Left ventricle myocardium inferior (tissue), 1 donor: ENCODE measurements at regions not wholly inside any gene's neighbourhood (a gene's known extent, or its start where the extent isn't known, plus 50 kb on each side); places are given as distances from the start of the nearest gene placed in this dataset.

Experiments
- DNase-seq: peaks from one replicate; pipeline ENCODE4 v3.0.0-alpha.2; 2020
- H3K27ac ChIP-seq: fragments of 200-600 bp; replicated peaks from 2 replicates; pipeline ENCODE4 v1.8.0; 2021
- H3K27me3 ChIP-seq: fragments of 200-600 bp; 2 replicates; pipeline ENCODE4 v1.8.0; 2021; ENCODE audit warnings: low read depth
- H3K36me3 ChIP-seq: fragments of 200-600 bp; 2 replicates; pipeline ENCODE4 v1.8.0; 2021
- H3K4me1 ChIP-seq: fragments of 200-600 bp; 2 replicates; pipeline ENCODE4 v1.8.0; 2021
- H3K4me3 ChIP-seq: fragments of 200-600 bp; 2 replicates; pipeline ENCODE4 v1.8.0; 2021; ENCODE audit warnings: mild to moderate bottlenecking, moderate library complexity
- H3K9me3 ChIP-seq: fragments of 200-600 bp; replicated peaks from 2 replicates; pipeline ENCODE4 v1.8.0; 2021
- intact Hi-C: fragments of 100-400 bp; cut with micrococcal nuclease; formaldehyde crosslinking; loops from one replicate; pipeline ENCODE4 v1.11.0; 2022
- TF ChIP-seq, protein P1 (sequence below): fragments of 200-600 bp; IDR thresholded peaks from 2 replicates; pipeline ENCODE4 v1.8.0; 2021; ENCODE audit warnings: antibody characterized with exemption, mild to moderate bottlenecking, borderline replicate concordance
- donor health status: DM: no; HTN: yes; CAD: no; lungs with severe emphysema.

GRCh38 chr4:54556587-54556986, 101.2 kb upstream of the KIT start:
- no peak overlapping the region for H3K4me3 ChIP-seq
- no peaks in the 10 kb centered on the region for H3K36me3 ChIP-seq
- H3K4me1 ChIP-seq = no peaks in the 10 kb centered on the region
- no peaks in the 10 kb centered on the region for H3K9me3 ChIP-seq
- no peaks in the 10 kb centered on the region for H3K27me3 ChIP-seq
- no peak overlapping the region for H3K27ac ChIP-seq
- no peak for DNase-seq
- TF ChIP-seq, protein P1, sequence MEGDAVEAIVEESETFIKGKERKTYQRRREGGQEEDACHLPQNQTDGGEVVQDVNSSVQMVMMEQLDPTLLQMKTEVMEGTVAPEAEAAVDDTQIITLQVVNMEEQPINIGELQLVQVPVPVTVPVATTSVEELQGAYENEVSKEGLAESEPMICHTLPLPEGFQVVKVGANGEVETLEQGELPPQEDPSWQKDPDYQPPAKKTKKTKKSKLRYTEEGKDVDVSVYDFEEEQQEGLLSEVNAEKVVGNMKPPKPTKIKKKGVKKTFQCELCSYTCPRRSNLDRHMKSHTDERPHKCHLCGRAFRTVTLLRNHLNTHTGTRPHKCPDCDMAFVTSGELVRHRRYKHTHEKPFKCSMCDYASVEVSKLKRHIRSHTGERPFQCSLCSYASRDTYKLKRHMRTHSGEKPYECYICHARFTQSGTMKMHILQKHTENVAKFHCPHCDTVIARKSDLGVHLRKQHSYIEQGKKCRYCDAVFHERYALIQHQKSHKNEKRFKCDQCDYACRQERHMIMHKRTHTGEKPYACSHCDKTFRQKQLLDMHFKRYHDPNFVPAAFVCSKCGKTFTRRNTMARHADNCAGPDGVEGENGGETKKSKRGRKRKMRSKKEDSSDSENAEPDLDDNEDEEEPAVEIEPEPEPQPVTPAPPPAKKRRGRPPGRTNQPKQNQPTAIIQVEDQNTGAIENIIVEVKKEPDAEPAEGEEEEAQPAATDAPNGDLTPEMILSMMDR = no peak
- intact Hi-C loops = no loop called here

DNA sequence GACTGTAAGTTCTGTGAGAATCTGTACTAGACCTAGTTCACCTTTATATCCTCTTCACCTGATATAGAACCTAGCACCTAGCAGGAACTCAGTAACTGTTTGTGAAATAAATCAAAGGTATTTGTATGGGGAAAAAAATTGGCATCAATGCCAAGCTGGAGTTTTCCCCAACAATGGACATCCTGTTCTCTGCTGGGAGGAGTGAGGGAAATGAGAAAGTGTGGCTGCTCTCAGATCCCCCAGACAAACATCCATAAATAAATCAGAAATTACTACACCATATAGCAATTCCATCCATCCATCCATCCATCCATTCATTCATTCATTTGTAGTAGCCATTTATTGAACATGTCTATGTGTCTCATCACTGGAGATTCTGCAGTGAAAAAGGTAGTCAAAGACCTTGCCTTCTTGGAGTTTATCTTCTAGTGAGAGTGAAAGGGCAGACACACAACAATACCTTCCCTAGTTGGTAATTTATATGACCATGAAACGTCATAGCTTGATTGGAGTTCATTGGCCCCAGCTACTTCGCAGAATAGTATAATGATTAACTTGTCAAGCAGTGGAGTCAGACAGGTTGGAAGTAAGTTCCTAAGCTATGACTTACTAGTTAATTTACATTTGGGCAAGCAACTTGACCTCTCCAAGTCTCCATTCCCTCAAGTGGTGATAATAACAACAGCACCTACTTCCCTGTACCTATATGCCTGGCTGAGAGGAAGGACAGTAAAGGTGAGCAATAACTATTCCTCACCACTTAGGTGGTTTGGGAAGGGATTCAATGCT, 98.7 kb upstream of the KIT start:
- DNase-seq = no peak
- TF ChIP-seq, protein P1 = no peak
- Histone ChIP-seq H3K4me1 (no peaks in the 10 kb centered on the region), H3K36me3 (no peaks in the 10 kb centered on the region), H3K27ac (no peak overlapping the region), H3K4me3 (no peak overlapping the region), H3K27me3 (no peaks in the 10 kb centered on the region), H3K9me3 (no peaks in the 10 kb centered on the region)
- intact Hi-C loops = no loop called here

DNA sequence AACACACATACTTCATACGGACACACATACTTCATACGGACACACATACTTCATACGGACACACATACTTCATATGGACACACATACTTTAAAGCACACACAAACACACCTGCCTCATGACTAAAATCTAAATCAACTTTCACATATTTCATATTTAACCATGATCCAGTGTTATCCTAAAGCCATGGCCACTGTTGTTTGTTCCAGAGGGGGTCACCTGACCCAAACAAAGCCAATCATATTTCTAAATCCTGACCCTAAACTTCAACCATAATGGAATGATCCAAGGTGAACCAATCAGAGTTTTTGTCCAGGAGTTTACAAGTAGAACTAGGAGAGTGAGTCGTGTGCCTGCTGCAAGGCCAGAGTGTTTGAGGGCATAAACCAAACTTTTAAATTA, 97.2 kb upstream of the KIT start:
- no peak for DNase-seq
- no peaks in the 10 kb centered on the region for H3K4me1 ChIP-seq
- intact Hi-C loops = no loop called here
- H3K4me3 ChIP-seq = no peak overlapping the region
- H3K36me3 ChIP-seq = no peaks in the 10 kb centered on the region
- no peaks in the 10 kb centered on the region for H3K27me3 ChIP-seq
- no peaks in the 10 kb centered on the region for H3K9me3 ChIP-seq
- TF ChIP-seq, protein P1 = no peak
- H3K27ac ChIP-seq = no peak overlapping the region

- Histone ChIP-seq H3K9me3 (no peaks in the 10 kb centered on the region), H3K27me3 (no peaks in the 10 kb centered on the region), H3K4me1 (no peaks in the 10 kb centered on the region), H3K4me3 (no peak overlapping the region), H3K36me3 (no peaks in the 10 kb centered on the region), H3K27ac (no peak overlapping the region)
- intact Hi-C loops = no loop called here
- no peak for DNase-seq
- TF ChIP-seq, protein P1 = no peak
Observed at GRCh38 chr4:54561940-54562339, 95.8 kb upstream of the KIT start.

GRCh38 chr4:54566608-54567007, 91.1 kb upstream of the KIT start:
- intact Hi-C loops = no loop called here
- TF ChIP-seq, protein P1 = no peak
- Histone ChIP-seq H3K4me1 (peaks cover 11% of the 10 kb centered on the region), H3K9me3 (no peaks in the 10 kb centered on the region), H3K27me3 (no peaks in the 10 kb centered on the region), H3K4me3 (no peak overlapping the region), H3K27ac (no peak overlapping the region), H3K36me3 (no peaks in the 10 kb centered on the region)
- DNase-seq = no peak
